Coronary artery (tissue), 2 donors: ENCODE measurements at regions not wholly inside any gene's neighbourhood (a gene's known extent, or its start where the extent isn't known, plus 50 kb on each side); places are given as distances from the start of the nearest gene placed in this dataset.
"Not testable (repeated sequence)": the region's sequence is repeated elsewhere in the genome, so short reads cannot be mapped to it uniquely, and the experiment has no call there.

Source experiments
- DNase-seq: peaks from one replicate; pipeline ENCODE4 v3.0.0-alpha.2; 2017; ENCODE audit warnings: low spot score
- H3K27ac ChIP-seq, 2 donors: fragments of 200-600 bp; sonication (generic); one replicate each; pipeline ENCODE4 v1.5.1; 2016 to 2019
- H3K4me3 ChIP-seq: fragments of 200-600 bp; sonication (generic); 2 replicates; pipeline ENCODE4 v1.5.1; 2016; ENCODE audit warnings: mild to moderate bottlenecking, moderate library complexity
- CTCF ChIP-seq: fragments of 200-600 bp; sonication (generic); IDR thresholded peaks from one replicate; pipeline ENCODE4 v1.5.1; 2019; ENCODE audit warnings: antibody characterized with exemption

GRCh38 chr10:2784766-2785165, 282.6 kb upstream of the PFKP start:
- Histone ChIP-seq H3K27ac (no peak overlapping the region), H3K4me3 (no peak overlapping the region)
- no peak for TF ChIP-seq CTCF
- DNase-seq: no peak

- Histone ChIP-seq H3K27ac (no peak overlapping the region), H3K4me3 (no peak overlapping the region)
- no peak for DNase-seq
- no peak for TF ChIP-seq CTCF
Measured at GRCh38 chr10:2782950-2783349, 284.4 kb upstream of the PFKP start.

DNA sequence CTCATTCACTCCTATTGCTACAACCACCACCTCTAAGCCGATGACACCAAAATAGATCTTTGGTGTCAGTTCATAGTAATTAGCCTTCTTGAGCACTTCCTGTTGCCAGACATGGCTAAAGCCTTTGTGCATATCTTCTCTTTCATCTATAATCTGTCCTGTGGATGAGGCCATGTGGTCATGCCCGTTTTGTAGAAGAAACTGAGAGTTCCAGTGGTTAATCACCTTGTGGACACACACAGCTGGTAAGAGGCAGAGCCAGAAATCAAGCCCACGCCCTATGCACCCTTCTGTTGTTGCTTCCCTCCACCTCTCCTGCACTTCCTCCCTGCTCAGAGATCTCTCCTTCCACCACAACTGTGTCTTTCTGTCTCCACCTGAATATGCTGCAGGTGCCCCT, 285.1 kb upstream of the PFKP start:
- H3K27ac ChIP-seq: no peak overlapping the region
- no peak overlapping the region for H3K4me3 ChIP-seq
- DNase-seq: no peak
- TF ChIP-seq CTCF: no peak

DNA sequence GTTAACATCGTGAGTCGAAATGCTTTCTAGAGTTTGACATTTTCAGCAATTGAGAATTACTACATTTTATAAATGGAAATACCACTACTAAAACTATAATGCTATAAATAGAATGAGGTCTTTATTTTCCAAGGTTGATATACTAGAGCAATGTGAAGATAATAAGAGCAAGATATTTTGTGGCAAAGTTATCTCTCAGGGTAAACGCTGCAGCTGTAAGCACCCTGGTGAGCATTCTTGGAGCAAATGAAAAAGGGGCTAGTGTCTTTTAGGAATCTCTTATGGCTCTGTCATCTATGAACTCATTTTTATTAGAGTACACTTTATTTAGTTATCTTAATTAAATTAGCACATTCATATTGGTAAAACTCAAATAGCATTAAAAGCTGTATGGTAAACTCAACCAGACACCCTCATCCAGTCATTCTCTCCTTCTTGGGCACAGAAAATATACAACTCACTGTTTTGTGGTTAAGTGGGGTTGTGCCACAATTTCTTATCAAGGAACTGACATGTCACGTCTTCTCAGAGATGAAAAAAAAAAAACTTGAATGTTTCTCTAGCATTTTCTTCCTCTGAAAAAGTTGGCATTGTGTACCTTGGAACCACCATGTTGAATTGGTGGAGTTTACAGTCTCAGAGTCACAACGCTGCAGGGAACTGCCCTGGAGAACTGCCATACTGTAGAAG, 289.5 kb upstream of the PFKP start:
- no peak for DNase-seq
- no peak for TF ChIP-seq CTCF
- no peak overlapping the region for H3K27ac ChIP-seq
- no peak overlapping the region for H3K4me3 ChIP-seq

DNA sequence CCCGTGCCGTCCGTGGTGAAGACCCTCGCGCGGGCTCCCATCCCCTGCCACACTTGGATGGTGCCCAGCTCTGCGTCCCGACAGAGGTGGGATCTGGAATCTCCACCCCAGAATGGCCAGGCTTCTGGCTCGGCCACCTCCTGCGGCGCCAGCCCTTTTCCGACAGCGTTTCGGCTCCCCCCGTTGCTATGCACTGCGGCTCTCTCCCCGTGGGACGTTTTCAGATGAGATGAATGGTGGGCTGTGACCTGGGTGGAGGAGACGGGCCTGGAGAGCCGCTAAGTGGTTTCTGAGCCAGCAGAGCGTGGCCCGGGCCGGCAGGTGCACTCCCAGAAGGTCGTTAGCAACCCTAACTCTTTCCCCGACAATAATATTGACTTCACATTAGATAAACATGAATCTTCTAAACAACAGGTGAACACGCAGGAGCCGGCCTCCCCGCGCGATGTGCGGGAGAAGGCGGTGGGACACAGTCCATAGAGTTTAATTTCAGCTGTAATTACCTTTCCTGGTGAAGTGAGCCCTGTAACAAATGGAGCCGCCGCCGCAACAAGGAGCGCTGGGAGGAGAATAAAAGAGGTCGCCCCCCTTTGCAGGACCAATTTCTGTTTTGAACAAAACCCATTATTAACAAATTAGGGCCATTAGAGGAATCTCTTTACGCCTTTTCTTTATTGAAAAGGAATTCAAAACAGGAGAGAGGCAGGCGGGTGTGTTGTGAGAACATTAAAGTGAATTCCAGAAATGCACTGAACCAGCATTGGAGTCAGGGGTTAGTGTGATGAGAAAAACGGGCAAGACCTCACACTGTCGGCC, 294.3 kb upstream of the PFKP start:
- Histone ChIP-seq H3K27ac (no peak overlapping the region), H3K4me3 (no peak overlapping the region)
- no peak for TF ChIP-seq CTCF
- DNase-seq: no peak

GRCh38 chr10:2772135-2772534, 295.2 kb upstream of the PFKP start:
- Histone ChIP-seq H3K27ac (no peak overlapping the region), H3K4me3 (no peak overlapping the region)
- no peak for TF ChIP-seq CTCF
- DNase-seq: no peak

DNA sequence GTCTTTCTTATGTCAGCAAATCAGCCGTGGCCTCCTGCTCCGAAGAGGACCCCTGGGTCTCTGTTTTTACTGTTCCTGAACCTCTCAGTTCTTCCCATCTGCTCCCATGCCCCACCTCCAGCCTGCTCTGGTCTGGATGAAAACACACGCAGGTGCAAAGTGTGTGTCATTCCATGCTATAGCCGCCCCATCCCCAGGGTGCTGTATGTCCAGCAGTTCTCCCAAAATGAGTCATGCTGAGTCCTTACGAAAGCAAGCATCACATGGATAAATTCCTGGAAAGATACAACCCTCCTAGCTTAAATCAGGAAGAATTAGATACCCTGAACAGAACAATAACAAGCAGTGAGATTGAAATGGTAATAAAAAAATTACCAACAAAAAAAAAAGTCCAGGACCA, 300.1 kb upstream of the PFKP start:
- H3K4me3 ChIP-seq, DNase-seq, H3K27ac ChIP-seq: not testable (repeated sequence)
